Left kidney (tissue), 1 donor: ENCODE measurements at regions not wholly inside any gene's neighbourhood (a gene's known extent, or its start where the extent isn't known, plus 50 kb on each side); places are given as distances from the start of the nearest gene placed in this dataset.

ENCODE experiments used
- DNase-seq: peaks from one replicate; pipeline ENCODE4 v3.0.0-alpha.2; 2013

- no peak for DNase-seq
These were observed 60.0 kb downstream of the NRN1 start for GRCh38 chr6:5946701-5947100.

GRCh38 chr6:5946181-5946580 is 60.5 kb downstream of the NRN1 start:
- no peak for DNase-seq

GRCh38 chr6:5943591-5943990 is 63.1 kb downstream of the NRN1 start:
- DNase-seq: no peak

GRCh38 chr6:5942591-5942990 is 64.1 kb downstream of the NRN1 start:
- DNase-seq: no peak

GRCh38 chr6:5941188-5941587 is 65.5 kb downstream of the NRN1 start:
- DNase-seq: no peak

GRCh38 chr6:5938934-5939333 is 67.8 kb downstream of the NRN1 start:
- DNase-seq: no peak

- no peak for DNase-seq
These were observed 68.6 kb downstream of the NRN1 start for GRCh38 chr6:5937936-5938706.

GRCh38 chr6:5937169-5937909 is 69.4 kb downstream of the NRN1 start:
- DNase-seq: no peak

- DNase-seq: no peak
These were observed 70.1 kb downstream of the NRN1 start for GRCh38 chr6:5936631-5937030.

- no peak for DNase-seq
These were observed 70.6 kb downstream of the NRN1 start for GRCh38 chr6:5936140-5936539.

GRCh38 chr6:5930968-5931367 is 75.8 kb downstream of the NRN1 start:
- DNase-seq: no peak

GRCh38 chr6:5930143-5930770 is 76.5 kb downstream of the NRN1 start:
- DNase-seq: no peak

- DNase-seq: no peak
These were observed 82.9 kb downstream of the NRN1 start for GRCh38 chr6:5923840-5924239.

GRCh38 chr6:5922230-5922629 is 84.5 kb downstream of the NRN1 start:
- DNase-seq: peak; percentile 4

GRCh38 chr6:5909721-5910120 is 97.0 kb downstream of the NRN1 start:
- no peak for DNase-seq

GRCh38 chr6:5906842-5907241 is 99.9 kb downstream of the NRN1 start:
- no peak for DNase-seq

- DNase-seq: no peak
These were observed 100.4 kb downstream of the NRN1 start for GRCh38 chr6:5906340-5906670.

- DNase-seq: no peak
These were observed 101.0 kb downstream of the NRN1 start for GRCh38 chr6:5905431-5906339.

- no peak for DNase-seq
These were observed 102.2 kb downstream of the NRN1 start for GRCh38 chr6:5904532-5904931.

GRCh38 chr6:5899216-5900045 is 107.3 kb downstream of the NRN1 start:
- no peak for DNase-seq

GRCh38 chr6:5898563-5898962 is 108.2 kb downstream of the NRN1 start:
- no peak for DNase-seq
